NOMO-1 treated with dmso at 0.1 percent for 144 hours (cell line): ENCODE measurements at regions not wholly inside any gene's neighbourhood (a gene's known extent, or its start where the extent isn't known, plus 50 kb on each side); places are given as distances from the start of the nearest gene placed in this dataset.

Source experiments
- DNase-seq: peaks from one replicate; lab custom pipeline; 2025; ENCODE audit not compliant: unreplicated experiment; lab: John Stamatoyannopoulos, UW

DNA sequence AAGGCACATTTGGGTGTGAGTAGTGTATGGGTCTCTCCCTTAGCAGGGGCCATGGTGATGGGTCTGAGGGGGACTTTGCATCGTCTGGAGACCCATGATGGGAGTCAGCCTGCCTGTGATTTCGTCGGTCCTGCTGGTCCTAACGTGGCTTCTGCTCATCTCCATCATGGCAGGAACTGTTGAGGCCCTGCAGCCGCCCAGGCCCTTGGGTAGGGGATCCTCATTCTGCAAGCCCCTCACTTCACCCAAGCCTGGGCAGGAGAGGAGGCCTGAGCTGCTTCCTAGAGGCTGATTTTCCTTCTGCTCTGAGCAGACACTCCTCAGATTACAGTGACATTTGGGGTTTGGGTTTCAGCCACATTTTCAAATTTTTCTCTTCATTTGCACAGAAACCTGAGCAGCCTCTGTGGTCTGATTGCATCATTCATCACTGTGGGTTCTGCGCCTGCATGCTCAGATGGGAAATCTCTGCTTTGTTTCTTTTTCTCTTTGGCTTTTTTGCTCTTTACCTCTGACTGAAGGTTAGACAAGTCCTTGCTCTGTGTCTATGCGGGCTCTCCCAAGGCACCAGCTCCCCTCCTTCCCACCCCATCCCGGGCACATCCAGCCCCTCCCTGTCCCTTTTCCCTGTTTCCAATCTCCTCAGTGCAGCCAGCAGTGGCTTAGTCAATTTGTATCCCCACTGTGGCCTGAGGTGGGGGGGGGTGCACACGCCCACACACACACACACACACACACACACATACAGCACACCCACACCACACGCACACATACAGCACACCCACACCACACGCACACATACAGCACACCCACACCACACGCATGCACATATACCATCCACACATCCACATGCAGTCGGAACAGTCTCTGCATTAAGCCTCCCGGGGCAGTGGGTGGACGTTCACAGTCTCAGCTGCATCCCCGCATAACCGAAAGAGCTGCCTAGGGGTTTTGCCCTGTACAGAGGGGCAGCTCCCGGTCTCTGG, 305.4 kb upstream of the HS6ST1 start:
- peak; percentile 49 for DNase-seq

GRCh38 chr2:128624956-128625355, 306.3 kb upstream of the HS6ST1 start:
- DNase-seq: no peak

DNA sequence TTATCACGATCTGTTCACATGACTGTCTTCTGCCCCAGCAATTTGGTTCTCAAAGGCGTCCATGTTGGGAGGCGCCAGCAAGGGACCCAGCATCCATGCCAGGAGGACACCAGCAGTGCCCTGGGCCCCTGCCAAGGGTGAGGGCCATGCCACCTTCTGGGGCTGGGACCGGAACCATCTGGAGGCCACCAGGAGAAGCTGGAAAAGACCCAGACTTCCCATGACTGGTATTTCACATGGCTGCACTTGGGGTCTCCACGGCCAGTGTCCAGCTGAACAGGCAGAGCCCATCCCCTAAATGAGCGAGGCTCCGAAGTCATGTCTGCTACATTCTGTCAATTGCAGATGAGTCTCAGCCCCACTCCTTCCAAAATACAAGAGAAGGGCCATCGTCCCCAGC, 306.8 kb upstream of the HS6ST1 start:
- DNase-seq: no peak

DNA sequence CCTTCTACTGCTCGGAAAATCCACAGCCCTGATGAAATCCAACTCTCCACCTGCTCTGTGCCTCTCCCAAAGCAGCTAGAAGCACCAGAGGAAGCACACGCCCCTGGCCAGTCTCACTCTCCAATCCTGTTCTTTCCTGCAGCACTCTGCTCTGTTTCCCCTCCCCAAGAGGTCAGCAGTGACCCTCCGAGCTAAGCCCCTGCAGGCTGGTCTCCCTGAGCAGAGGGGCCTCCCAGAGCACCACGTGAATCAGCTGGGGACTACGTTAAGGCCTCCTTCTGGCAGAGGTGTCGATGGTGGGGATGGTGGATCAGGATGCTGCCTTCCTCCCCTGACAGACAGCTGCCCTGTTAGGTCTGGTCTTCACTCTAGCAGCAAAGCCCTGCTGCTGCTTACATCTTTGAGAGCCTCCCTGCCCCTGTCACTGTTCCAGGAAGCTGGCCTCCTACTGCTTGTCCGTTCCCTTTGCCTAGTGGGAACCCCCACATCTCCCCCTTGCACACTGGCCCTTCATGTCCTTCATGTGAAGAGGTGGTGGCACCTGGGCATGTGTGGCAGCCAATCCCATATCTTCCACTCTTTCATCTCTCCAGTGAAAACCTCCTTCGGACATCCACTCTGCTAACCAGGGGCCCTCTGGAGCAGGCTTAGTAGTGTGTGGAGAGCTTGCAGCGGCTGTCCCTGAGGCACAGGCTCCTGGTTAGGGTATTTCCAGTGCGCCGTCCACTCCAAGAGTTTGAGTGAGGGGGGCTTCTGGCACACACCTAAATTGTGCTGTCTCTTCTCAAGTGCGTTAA, 307.5 kb upstream of the HS6ST1 start:
- DNase-seq: no peak

GRCh38 chr2:128626760-128627511, 308.3 kb upstream of the HS6ST1 start:
- DNase-seq: no peak

- DNase-seq: no peak
Measured at GRCh38 chr2:128628206-128628605, 309.5 kb upstream of the HS6ST1 start.

GRCh38 chr2:128628996-128629395, 310.3 kb upstream of the HS6ST1 start:
- DNase-seq: no peak

GRCh38 chr2:128630974-128631697, 312.5 kb upstream of the HS6ST1 start:
- no peak for DNase-seq

DNA sequence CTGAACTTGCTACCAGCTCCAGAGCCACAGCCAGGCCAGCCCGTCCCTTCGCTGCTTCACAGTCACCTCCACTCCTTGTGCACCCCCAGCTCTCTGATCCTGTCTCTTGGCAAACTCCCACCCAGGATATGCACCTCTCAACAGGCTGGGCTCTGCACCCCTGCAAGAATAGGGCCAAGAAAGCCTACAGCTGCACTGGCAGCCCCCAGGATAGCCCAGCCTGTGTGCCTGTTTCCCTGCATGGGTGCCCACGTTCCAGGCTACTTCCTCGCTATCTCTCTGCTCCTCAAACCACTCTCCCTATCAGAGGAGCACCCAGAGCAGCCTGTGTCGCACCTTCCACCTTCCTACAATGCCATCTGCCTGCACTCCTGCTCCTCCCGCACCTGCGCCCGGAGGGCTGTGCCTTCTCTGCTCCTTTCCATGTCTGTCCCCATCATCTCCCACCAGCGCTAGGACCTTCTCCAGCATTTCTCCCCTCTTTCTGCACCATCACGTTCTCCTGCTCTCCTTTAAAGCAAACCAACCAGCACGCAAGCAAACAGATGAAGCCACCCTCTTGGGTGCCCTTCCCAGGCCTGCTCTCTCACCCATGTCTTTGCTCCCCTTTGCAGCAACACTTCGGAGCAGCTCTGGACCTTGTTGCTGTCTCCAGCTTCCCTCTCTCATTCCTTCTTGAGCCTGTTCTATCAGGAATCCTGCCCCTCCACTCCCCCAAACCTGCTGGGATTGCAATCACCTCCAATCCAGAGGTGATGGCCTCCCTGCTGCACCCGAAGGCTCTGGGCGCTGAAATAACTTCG, 313.2 kb upstream of the HS6ST1 start:
- DNase-seq: no peak

DNA sequence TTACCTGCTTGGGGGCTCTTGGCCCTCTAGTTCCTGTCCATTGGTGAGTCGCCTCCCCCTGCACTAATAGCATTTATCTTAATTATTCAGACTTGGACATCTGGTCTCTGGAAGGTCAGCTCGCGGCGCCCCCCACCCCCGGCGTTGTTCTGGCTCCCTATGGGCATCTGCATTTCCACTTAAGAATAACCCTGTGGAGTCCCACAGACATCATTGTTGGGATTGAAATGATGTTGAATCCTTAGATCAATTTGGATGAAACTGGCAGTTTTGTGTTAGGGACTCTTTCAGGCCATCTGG, 313.8 kb upstream of the HS6ST1 start:
- DNase-seq: no peak

GRCh38 chr2:128633501-128633900, 314.8 kb upstream of the HS6ST1 start:
- DNase-seq: no peak

- no peak for DNase-seq
Measured at GRCh38 chr2:128635361-128635900, 316.8 kb upstream of the HS6ST1 start.

- no peak for DNase-seq
Measured at GRCh38 chr2:128636802-128637147, 318.1 kb upstream of the HS6ST1 start.

- no peak for DNase-seq
Measured at GRCh38 chr2:128637481-128638155, 318.9 kb upstream of the HS6ST1 start.

DNA sequence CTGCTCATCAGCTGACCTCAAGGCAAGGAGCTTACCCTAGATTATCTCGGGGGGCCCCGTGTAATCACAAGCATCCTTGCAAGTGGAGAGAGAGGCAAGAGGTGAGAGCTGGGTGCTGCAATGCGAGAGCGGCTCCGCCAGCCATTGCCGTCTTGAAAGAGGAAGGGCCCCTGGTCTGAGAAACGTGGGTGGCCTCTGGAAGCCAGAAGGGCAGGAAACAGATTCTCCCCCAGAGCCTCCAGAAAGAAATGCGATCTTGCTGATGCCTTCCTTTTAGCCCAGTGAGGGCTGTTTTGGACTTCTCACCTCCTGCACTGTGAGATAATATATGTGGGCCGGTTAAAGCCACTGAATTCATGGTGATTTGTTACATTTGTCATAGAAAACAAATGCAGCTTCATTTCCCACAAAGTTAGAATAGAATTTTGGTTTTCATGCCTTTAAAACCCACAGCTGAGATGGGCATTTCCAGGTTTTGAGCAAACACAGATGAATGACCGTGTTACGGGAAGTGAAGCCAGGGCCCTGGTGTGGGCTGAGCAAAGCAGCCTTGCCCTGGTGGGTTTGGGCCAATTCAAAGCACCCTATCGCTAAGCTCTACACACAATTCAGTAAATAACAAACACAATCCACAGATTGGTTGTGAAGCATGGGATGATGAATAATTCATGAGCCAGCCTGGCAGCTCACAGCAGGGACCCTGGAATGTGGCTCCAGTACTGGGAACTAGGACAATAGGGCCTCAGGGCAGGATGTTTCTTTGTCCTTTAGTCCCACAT, 319.9 kb upstream of the HS6ST1 start:
- peak; percentile 5 for DNase-seq

DNA sequence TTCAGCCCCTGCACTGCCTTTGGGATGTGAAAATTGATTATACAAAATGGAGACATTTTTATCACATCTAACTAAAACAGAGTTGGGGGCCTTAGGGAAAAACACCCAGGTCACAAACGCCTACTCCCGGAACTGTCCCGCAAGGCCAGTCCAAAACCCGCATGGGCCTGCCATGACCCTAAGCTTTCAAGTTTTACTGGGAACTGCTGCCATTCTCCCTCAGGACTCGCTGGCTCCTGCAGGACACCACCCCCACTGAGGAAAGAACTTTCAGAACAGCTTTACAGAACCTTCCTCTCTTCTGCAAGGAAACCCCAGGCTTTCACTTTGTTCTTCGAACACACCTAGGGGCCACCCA, 320.4 kb upstream of the HS6ST1 start:
- no peak for DNase-seq

DNA sequence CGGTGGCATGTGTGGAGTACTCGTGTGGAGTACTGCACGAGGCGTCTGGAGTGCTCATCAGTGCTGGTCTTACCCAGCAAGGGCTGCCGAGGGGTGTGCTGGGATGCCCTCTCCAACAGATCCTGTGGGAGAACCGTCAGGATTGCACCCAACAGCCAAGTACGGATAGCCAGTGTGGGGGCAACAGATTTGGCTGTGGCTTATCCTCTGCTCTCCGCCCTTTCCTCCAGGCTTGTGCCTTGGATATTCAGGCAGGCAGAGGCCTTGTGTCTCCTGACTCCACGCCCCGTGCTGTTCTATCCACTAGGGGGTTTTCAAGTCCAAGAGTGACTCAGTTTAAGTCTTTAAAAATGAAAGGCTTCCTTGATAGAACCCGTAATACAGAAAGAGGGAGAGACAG, 321.0 kb upstream of the HS6ST1 start:
- no peak for DNase-seq

DNA sequence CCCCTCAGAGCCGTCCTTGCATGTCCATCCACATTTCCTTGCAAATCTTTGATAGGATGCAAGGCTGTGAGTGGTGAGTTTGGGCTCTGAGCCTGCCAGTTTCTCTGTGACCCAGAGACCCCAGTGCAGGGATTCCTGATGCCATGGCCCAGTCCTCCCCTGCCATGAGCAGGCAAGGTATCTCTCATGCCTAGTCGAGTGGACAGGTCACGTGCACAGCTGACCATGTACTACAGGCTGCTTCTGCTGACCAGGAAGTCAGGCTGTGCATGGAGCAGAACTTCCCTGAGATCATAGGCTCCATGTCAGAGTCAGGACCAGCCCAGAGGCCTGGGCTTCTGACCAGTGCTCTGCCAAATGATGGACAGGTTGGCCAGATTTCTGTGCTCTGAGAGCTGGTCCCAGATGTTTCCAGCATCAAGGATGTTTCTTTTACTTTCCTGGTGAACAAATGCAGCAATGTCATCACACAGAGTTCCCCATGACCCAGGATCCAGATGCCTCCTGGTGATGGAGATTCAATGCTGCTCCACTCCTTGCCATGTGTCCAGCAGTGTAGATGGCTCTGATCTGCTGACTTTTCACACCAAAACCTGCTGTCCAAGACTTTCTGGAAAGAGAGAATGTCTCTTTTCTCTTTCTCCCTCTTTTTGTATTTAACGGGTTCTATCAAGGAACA, 321.6 kb upstream of the HS6ST1 start:
- no peak for DNase-seq
